HepG2 (cell line): ENCODE measurements at regions not wholly inside any gene's neighbourhood (a gene's known extent, or its start where the extent isn't known, plus 50 kb on each side); places are given as distances from the start of the nearest gene placed in this dataset.

Experiments used
- BRCA1 ChIP-seq: sonication (generic); formaldehyde crosslinking; IDR thresholded peaks from 2 replicates; pipeline ENCODE4 v1.4.0; 2020; ENCODE audit warnings: missing genetic modification reagents
- HINFP ChIP-seq: sonication (generic); formaldehyde crosslinking; IDR thresholded peaks from 2 replicates; pipeline ENCODE4 v1.4.0; 2020; ENCODE audit warnings: low read depth, mild to moderate bottlenecking, missing genetic modification reagents
- HOXA3 ChIP-seq: sonication (generic); formaldehyde crosslinking; IDR thresholded peaks from 2 replicates; pipeline ENCODE4 v1.5.0; 2020; ENCODE audit warnings: missing genetic modification reagents
- NCOA1 ChIP-seq: sonication (generic); formaldehyde crosslinking; IDR thresholded peaks from 2 replicates; pipeline ENCODE4 v1.9.0; 2021; ENCODE audit warnings: missing genetic modification reagents
- POLR2AphosphoS5 ChIP-seq: IDR thresholded peaks from 2 replicates; pipeline ENCODE4 v1.6.1; 2012; ENCODE audit warnings: low read depth, low read length

DNA sequence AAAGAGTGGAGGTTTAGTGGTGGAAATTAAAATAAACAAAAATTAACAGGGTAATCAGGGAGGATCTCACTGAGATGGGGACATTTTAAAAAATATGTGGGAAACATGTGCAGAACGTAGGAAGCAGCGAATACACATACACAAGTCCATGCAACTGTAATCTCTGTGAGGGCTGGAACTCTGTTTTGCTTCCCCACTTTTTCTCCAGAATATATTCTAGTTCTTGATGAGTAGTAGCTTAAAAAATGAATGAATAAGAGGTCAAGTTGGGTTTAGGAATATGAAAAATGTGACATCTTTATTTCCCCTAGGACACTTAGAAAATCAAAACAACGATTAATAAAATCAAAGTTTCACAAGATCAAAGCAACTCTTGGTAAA lies 312.2 kb upstream of the ZNF717 start:
- no peak for TF ChIP-seq BRCA1 (CRISPR knock-in tag)
- TF ChIP-seq HINFP: no peak
- TF ChIP-seq HOXA3 (CRISPR knock-in tag): no peak
- no peak for TF ChIP-seq NCOA1 (CRISPR knock-in tag)
- TF ChIP-seq POLR2AphosphoS5: no peak
